ENCODE measurements at regions not wholly inside any gene's neighbourhood (a gene's known extent, or its start where the extent isn't known, plus 50 kb on each side); places are given as distances from the start of the nearest gene placed in this dataset.
"Not testable (repeated sequence)": the region's sequence is repeated elsewhere in the genome, so short reads cannot be mapped to it uniquely, and the experiment has no call there.

GRCh38 chr1:157348538-157349480 lies 203.5 kb downstream of the FCRL5 start:
- no peak overlapping the region for H3K4me3 ChIP-seq (ENCODE audit: low read depth, poor library complexity, severe bottlenecking)
- TF ChIP-seq POLR2A (IDR thresholded peaks at IDR 0.05), result no peak
- TF ChIP-seq CTCF (IDR thresholded peaks at IDR 0.05), result no peak
- DNase-seq (ENCODE audit: low spot score in 2 of 2), result no peak
- 58 to 63% methylated on average over 4 of the region's 4 CpGs for WGBS, 2 donors
- intact Hi-C loops (cut with DNase I; ENCODE audit: low total_unique reads), result no loop called here

GRCh38 chr1:157347506-157347905 lies 204.8 kb downstream of the FCRL5 start:
- 67 to 88% methylated on average over 1 of the region's 1 CpG for WGBS, 2 donors
- H3K4me3 ChIP-seq (ENCODE audit: low read depth, poor library complexity, severe bottlenecking), result no peak overlapping the region
- no peak for TF ChIP-seq CTCF (IDR thresholded peaks at IDR 0.05)
- no peak for TF ChIP-seq POLR2A (IDR thresholded peaks at IDR 0.05)
- DNase-seq (ENCODE audit: low spot score in 2 of 2), result no peak
- intact Hi-C loops (cut with DNase I; ENCODE audit: low total_unique reads), result no loop called here

GRCh38 chr1:157337785-157338184 lies 199.6 kb upstream of the ETV3 start:
- intact Hi-C loops (cut with DNase I; ENCODE audit: low total_unique reads); DNase-seq (ENCODE audit: low spot score in 2 of 2); H3K4me3 ChIP-seq (ENCODE audit: low read depth, poor library complexity, severe bottlenecking): not testable (repeated sequence)
- WGBS, 2 donors, result 62 to 67% methylated on average over 1 of the region's 1 CpG

GRCh38 chr1:157335056-157335455 lies 196.9 kb upstream of the ETV3 start:
- H3K4me3 ChIP-seq (ENCODE audit: low read depth, poor library complexity, severe bottlenecking), result no peak overlapping the region
- TF ChIP-seq POLR2A (IDR thresholded peaks at IDR 0.05) (no peak), CTCF (IDR thresholded peaks at IDR 0.05) (no peak)
- intact Hi-C loops (cut with DNase I; ENCODE audit: low total_unique reads), result no loop called here
- 83 to 86% methylated on average over 2 of the region's 2 CpGs for WGBS, 2 donors
- no peak for DNase-seq (ENCODE audit: low spot score in 2 of 2)

GRCh38 chr1:157334041-157334440 lies 195.8 kb upstream of the ETV3 start:
- intact Hi-C loops (cut with DNase I; ENCODE audit: low total_unique reads), result no loop called here
- no peak for DNase-seq (ENCODE audit: low spot score in 2 of 2)
- 43 to 45% methylated on average over 2 of the region's 2 CpGs for WGBS, 2 donors
- TF ChIP-seq POLR2A (IDR thresholded peaks at IDR 0.05) (no peak), CTCF (IDR thresholded peaks at IDR 0.05) (no peak)
- no peak overlapping the region for H3K4me3 ChIP-seq (ENCODE audit: low read depth, poor library complexity, severe bottlenecking)

- H3K4me3 ChIP-seq (ENCODE audit: low read depth, poor library complexity, severe bottlenecking); DNase-seq (ENCODE audit: low spot score in 2 of 2); intact Hi-C loops (cut with DNase I; ENCODE audit: low total_unique reads): not testable (repeated sequence)
These were observed 192.0 kb upstream of the ETV3 start for GRCh38 chr1:157330177-157330576.

GRCh38 chr1:157328120-157328519 lies 189.9 kb upstream of the ETV3 start:
- DNase-seq (ENCODE audit: low spot score in 2 of 2); H3K4me3 ChIP-seq (ENCODE audit: low read depth, poor library complexity, severe bottlenecking): not testable (repeated sequence)
- intact Hi-C loops (cut with DNase I; ENCODE audit: low total_unique reads), result loop anchor here (10.0 kb wide), 1 partner anchor 63 kb away; no protein-coding TSS in a partner anchor

Data from lower leg skin (tissue), 4 donors.